ENCODE measurements at regions not wholly inside any gene's neighbourhood (a gene's known extent, or its start where the extent isn't known, plus 50 kb on each side); places are given as distances from the start of the nearest gene placed in this dataset.
A peak's percentile ranks its signal among the peaks of the same experiment; 100 is the strongest.

GRCh38 chr15:31483053-31483985 lies 156.7 kb downstream of the KLF13 start:
- Histone ChIP-seq H4K8ac (ENCODE audit: low read depth, low read length) (no peak overlapping the region), H3K4ac (ENCODE audit: low read depth, low read length) (no peak overlapping the region), H3K4me3 (ENCODE audit: low read length) (no peak overlapping the region), H3K27ac (ENCODE audit: low read depth, low read length) (no peak overlapping the region), H2BK120ac (ENCODE audit: low read depth, low read length) (no peak overlapping the region), H3K4me1 (ENCODE audit: control insufficient read depth, low read depth, low read length) (no peaks in the 10 kb centered on the region), H2AK5ac (ENCODE audit: low read length) (no peak overlapping the region), H3K56ac (ENCODE audit: low read length) (peak overlapping the region; percentile 69), H3K27me3 (ENCODE audit: insufficient read depth, low read length, poor library complexity) (peaks cover 11% of the 10 kb centered on the region), H4K5ac (ENCODE audit: low read length) (no peak overlapping the region), H3K23ac (ENCODE audit: low read length) (no peak overlapping the region), H3K4me2 (ENCODE audit: low read length) (peak overlapping the region; percentile 36), H2BK5ac (ENCODE audit: low read length) (no peak overlapping the region), H3K79me2 (ENCODE audit: control insufficient read depth, insufficient read depth, low read length) (no peaks in the 10 kb centered on the region), H3K36me3 (ENCODE audit: control insufficient read depth, insufficient read depth, low read length) (no peaks in the 10 kb centered on the region), H3K9ac (ENCODE audit: low read length) (peak overlapping the region; percentile 15), H3K18ac (ENCODE audit: low read length) (no peak overlapping the region), H3K79me1 (ENCODE audit: low read length) (no peaks in the 10 kb centered on the region), H2BK15ac (replicated peaks; ENCODE audit: low read depth) (no peak overlapping the region)
- DNase-seq, result no peak
- WGBS (ENCODE audit: extremely low coverage, insufficient coverage, low lambda C conversion rate), result no CpG with 5 or more reads among the region's 147 CpGs

GRCh38 chr15:31483986-31484951 lies 157.6 kb downstream of the KLF13 start:
- no peak overlapping the region for H4K5ac ChIP-seq (ENCODE audit: low read length)
- H3K4ac ChIP-seq (ENCODE audit: low read depth, low read length), result no peak overlapping the region
- H2AK5ac ChIP-seq (ENCODE audit: low read length), result no peak overlapping the region
- H3K4me2 ChIP-seq (ENCODE audit: low read length), result no peak overlapping the region
- H3K79me1 ChIP-seq (ENCODE audit: low read length), result no peaks in the 10 kb centered on the region
- H3K27ac ChIP-seq (ENCODE audit: low read depth, low read length), result no peak overlapping the region
- WGBS (ENCODE audit: extremely low coverage, insufficient coverage, low lambda C conversion rate), result no CpG with 5 or more reads among the region's 100 CpGs
- H3K79me2 ChIP-seq (ENCODE audit: control insufficient read depth, insufficient read depth, low read length), result no peaks in the 10 kb centered on the region
- H3K4me3 ChIP-seq (ENCODE audit: low read length), result no peak overlapping the region
- H2BK15ac ChIP-seq (replicated peaks; ENCODE audit: low read depth), result no peak overlapping the region
- peaks cover 11% of the 10 kb centered on the region for H3K27me3 ChIP-seq (ENCODE audit: insufficient read depth, low read length, poor library complexity)
- H3K9ac ChIP-seq (ENCODE audit: low read length), result no peak overlapping the region
- H2BK5ac ChIP-seq (ENCODE audit: low read length), result no peak overlapping the region
- H3K23ac ChIP-seq (ENCODE audit: low read length), result no peak overlapping the region
- H3K36me3 ChIP-seq (ENCODE audit: control insufficient read depth, insufficient read depth, low read length), result no peaks in the 10 kb centered on the region
- peak; percentile 45 for DNase-seq
- no peak overlapping the region for H3K56ac ChIP-seq (ENCODE audit: low read length)
- no peak overlapping the region for H2BK120ac ChIP-seq (ENCODE audit: low read depth, low read length)
- H4K8ac ChIP-seq (ENCODE audit: low read depth, low read length), result no peak overlapping the region
- H3K18ac ChIP-seq (ENCODE audit: low read length), result no peak overlapping the region
- H3K4me1 ChIP-seq (ENCODE audit: control insufficient read depth, low read depth, low read length), result no peaks in the 10 kb centered on the region

GRCh38 chr15:31484986-31485385 lies 158.4 kb downstream of the KLF13 start:
- no peak for DNase-seq
- WGBS (ENCODE audit: extremely low coverage, insufficient coverage, low lambda C conversion rate), result no CpG with 5 or more reads among the region's 5 CpGs
- H3K27me3 ChIP-seq (ENCODE audit: insufficient read depth, low read length, poor library complexity), result peaks cover 11% of the 10 kb centered on the region

GRCh38 chr15:31485431-31485830 lies 158.8 kb downstream of the KLF13 start:
- Histone ChIP-seq H3K36me3 (ENCODE audit: control insufficient read depth, insufficient read depth, low read length) (no peaks in the 10 kb centered on the region), H3K23ac (ENCODE audit: low read length) (no peak overlapping the region), H3K79me1 (ENCODE audit: low read length) (no peaks in the 10 kb centered on the region), H2BK15ac (replicated peaks; ENCODE audit: low read depth) (no peak overlapping the region), H2BK120ac (ENCODE audit: low read depth, low read length) (no peak overlapping the region), H3K9ac (ENCODE audit: low read length) (no peak overlapping the region), H3K79me2 (ENCODE audit: control insufficient read depth, insufficient read depth, low read length) (no peaks in the 10 kb centered on the region), H4K8ac (ENCODE audit: low read depth, low read length) (no peak overlapping the region), H3K4me1 (ENCODE audit: control insufficient read depth, low read depth, low read length) (no peaks in the 10 kb centered on the region), H2AK5ac (ENCODE audit: low read length) (no peak overlapping the region), H3K27ac (ENCODE audit: low read depth, low read length) (no peak overlapping the region), H3K18ac (ENCODE audit: low read length) (no peak overlapping the region), H2BK5ac (ENCODE audit: low read length) (no peak overlapping the region), H4K5ac (ENCODE audit: low read length) (no peak overlapping the region), H3K4me2 (ENCODE audit: low read length) (no peak overlapping the region), H3K27me3 (ENCODE audit: insufficient read depth, low read length, poor library complexity) (peaks cover 11% of the 10 kb centered on the region), H3K56ac (ENCODE audit: low read length) (no peak overlapping the region), H3K4me3 (ENCODE audit: low read length) (no peak overlapping the region), H3K4ac (ENCODE audit: low read depth, low read length) (no peak overlapping the region)
- DNase-seq, result no peak
- no CpG with 5 or more reads among the region's 7 CpGs for WGBS (ENCODE audit: extremely low coverage, insufficient coverage, low lambda C conversion rate)

More at GRCh38 chr15:31484986-31485385, 158.4 kb downstream of the KLF13 start:
- H3K27ac ChIP-seq (ENCODE audit: low read depth, low read length), result no peak overlapping the region
- no peak overlapping the region for H4K8ac ChIP-seq (ENCODE audit: low read depth, low read length)
- H4K5ac ChIP-seq (ENCODE audit: low read length), result no peak overlapping the region
- no peaks in the 10 kb centered on the region for H3K4me1 ChIP-seq (ENCODE audit: control insufficient read depth, low read depth, low read length)
- no peaks in the 10 kb centered on the region for H3K79me1 ChIP-seq (ENCODE audit: low read length)
- no peak overlapping the region for H3K18ac ChIP-seq (ENCODE audit: low read length)
- H3K4me2 ChIP-seq (ENCODE audit: low read length), result no peak overlapping the region
- H3K9ac ChIP-seq (ENCODE audit: low read length), result no peak overlapping the region
- no peak overlapping the region for H2AK5ac ChIP-seq (ENCODE audit: low read length)
- H3K4ac ChIP-seq (ENCODE audit: low read depth, low read length), result no peak overlapping the region
- no peak overlapping the region for H2BK15ac ChIP-seq (replicated peaks; ENCODE audit: low read depth)
- H3K4me3 ChIP-seq (ENCODE audit: low read length), result no peak overlapping the region
- H2BK5ac ChIP-seq (ENCODE audit: low read length), result no peak overlapping the region
- H2BK120ac ChIP-seq (ENCODE audit: low read depth, low read length), result no peak overlapping the region
- H3K23ac ChIP-seq (ENCODE audit: low read length), result no peak overlapping the region
- no peaks in the 10 kb centered on the region for H3K79me2 ChIP-seq (ENCODE audit: control insufficient read depth, insufficient read depth, low read length)
- H3K56ac ChIP-seq (ENCODE audit: low read length), result no peak overlapping the region
- no peaks in the 10 kb centered on the region for H3K36me3 ChIP-seq (ENCODE audit: control insufficient read depth, insufficient read depth, low read length)

- Histone ChIP-seq H3K27me3 (ENCODE audit: insufficient read depth, low read length, poor library complexity) (peaks cover 11% of the 10 kb centered on the region), H3K23ac (ENCODE audit: low read length) (no peak overlapping the region), H2AK5ac (ENCODE audit: low read length) (no peak overlapping the region), H3K4ac (ENCODE audit: low read depth, low read length) (no peak overlapping the region), H3K56ac (ENCODE audit: low read length) (no peak overlapping the region), H3K4me1 (ENCODE audit: control insufficient read depth, low read depth, low read length) (no peaks in the 10 kb centered on the region), H4K8ac (ENCODE audit: low read depth, low read length) (no peak overlapping the region), H2BK5ac (ENCODE audit: low read length) (no peak overlapping the region), H3K4me2 (ENCODE audit: low read length) (no peak overlapping the region), H3K27ac (ENCODE audit: low read depth, low read length) (no peak overlapping the region), H4K5ac (ENCODE audit: low read length) (no peak overlapping the region), H3K79me2 (ENCODE audit: control insufficient read depth, insufficient read depth, low read length) (no peaks in the 10 kb centered on the region), H3K18ac (ENCODE audit: low read length) (no peak overlapping the region), H3K79me1 (ENCODE audit: low read length) (no peaks in the 10 kb centered on the region), H3K36me3 (ENCODE audit: control insufficient read depth, insufficient read depth, low read length) (no peaks in the 10 kb centered on the region), H3K9ac (ENCODE audit: low read length) (no peak overlapping the region), H3K4me3 (ENCODE audit: low read length) (no peak overlapping the region), H2BK15ac (replicated peaks; ENCODE audit: low read depth) (no peak overlapping the region), H2BK120ac (ENCODE audit: low read depth, low read length) (no peak overlapping the region)
- WGBS (ENCODE audit: extremely low coverage, insufficient coverage, low lambda C conversion rate), result no CpG with 5 or more reads among the region's 14 CpGs
- DNase-seq, result no peak
Observed at GRCh38 chr15:31485911-31486461, 159.4 kb downstream of the KLF13 start.
